K562 (cell line): ENCODE measurements at regions not wholly inside any gene's neighbourhood (a gene's known extent, or its start where the extent isn't known, plus 50 kb on each side); places are given as distances from the start of the nearest gene placed in this dataset.

Experiments
- ATAC-seq: fragments of 200-7000 bp; cut with Tn5 transposase; 3 replicates; pipeline ENCODE4 v1.9.1; 2020; ENCODE audit warnings: moderate library complexity
- BruUV-seq: library from RNA; stranded (reverse); fragments of 400-500 nt; replicated peaks from 2 replicates; lab custom pipeline; 2021; lab: Mats Ljungman, UMichigan
- CTCF ChIA-PET: fragments of 300-600 bp; formaldehyde crosslinking; extraction: SDS; loops from one replicate; lab custom pipeline; 2021; ENCODE audit warnings: low intra/inter-chr PET ratio; lab: Yijun Ruan, JAX
- POLR2A ChIA-PET: fragments of 300-600, 350-650 bp; sonication (Branson Sonifier 250); formaldehyde crosslinking; extraction: SDS; loops from one replicate; lab custom pipeline; 2021; ENCODE audit warnings: antibody characterized with exemption, inconsistent platforms; lab: Yijun Ruan, JAX
- DNase-seq, 4 experiments: peaks; one replicate each; pipeline versions ENCODE4 v3.0.0 to v3.0.0-alpha.2; 2011 to 2018; ENCODE audit warnings: low spot score in 3 of 4, mixed read lengths in 3 of 4; ENCODE audit errors: extremely low read depth in 1 of 4
- FAIRE-seq: peaks from 2 replicates; lab custom pipeline; 2011; peaks lifted over from hg19 to GRCh38; lab: Jason Lieb, UNC
- H2AFZ ChIP-seq: 2 replicates; pipeline ENCODE4 v1.6.0; 2011; ENCODE audit warnings: low read depth, low read length, control low read depth, inconsistent platforms
- H3K27ac ChIP-seq: fragments of 200-600 bp; 3 replicates; pipeline ENCODE4 v1.8.0; 2011; ENCODE audit warnings: low read depth, mild to moderate bottlenecking, control low read depth, inconsistent platforms, low read length, moderate library complexity, mixed read lengths; ENCODE audit errors: extremely low read depth
- H3K27me3 ChIP-seq, 2 experiments: fragments of 300-600 bp in 1 of 2; 2 replicates in 1 of 2; 3 replicates in 1 of 2; pipeline versions ENCODE4 v1.6.0 to v1.8.0; 2011; ENCODE audit warnings: inconsistent platforms in 2 of 2, low read length in 2 of 2, mild to moderate bottlenecking in 1 of 2, mixed read lengths in 1 of 2, moderate library complexity in 1 of 2; ENCODE audit not compliant: control insufficient read depth in 2 of 2, insufficient read depth in 2 of 2
- H3K36me3 ChIP-seq: fragments of 300-600 bp; 3 replicates; pipeline ENCODE4 v1.8.0; 2011; ENCODE audit warnings: mild to moderate bottlenecking, low read length, inconsistent platforms; ENCODE audit not compliant: control insufficient read depth, insufficient read depth
- H3K4me1 ChIP-seq, 2 experiments: fragments of 200-600 bp in 1 of 2; replicated peaks in 1 of 2; 2 replicates in 1 of 2; 3 replicates in 1 of 2; pipeline versions ENCODE4 v1.5.1 to v1.8.0; 2011; ENCODE audit warnings: inconsistent platforms in 2 of 2, low read length in 2 of 2, mild to moderate bottlenecking in 1 of 2, mixed read lengths in 1 of 2, moderate library complexity in 1 of 2; ENCODE audit not compliant: control insufficient read depth in 2 of 2, insufficient read depth in 2 of 2
- H3K4me2 ChIP-seq: 2 replicates; pipeline ENCODE4 v1.6.1; 2011; ENCODE audit warnings: low read length, control low read depth, inconsistent platforms, mixed read lengths; ENCODE audit not compliant: insufficient read depth
- H3K4me3 ChIP-seq: fragments of 200-600 bp; sonication (generic), shearing (Covaris generic); 2 replicates; pipeline ENCODE4 v1.5.1; 2016; ENCODE audit warnings: control low read depth, inconsistent platforms
- H3K79me2 ChIP-seq: fragments of 200-600 bp; 3 replicates; pipeline ENCODE4 v1.8.0; 2011; ENCODE audit warnings: low read length, inconsistent platforms; ENCODE audit not compliant: control insufficient read depth, insufficient read depth
- H3K9ac ChIP-seq, 2 experiments: 2 replicates each; pipeline versions ENCODE4 v1.6.0 to v1.6.1; 2011; ENCODE audit warnings: low read depth in 2 of 2, low read length in 2 of 2, control low read depth in 1 of 2, inconsistent platforms in 1 of 2, mild to moderate bottlenecking in 1 of 2, mixed read lengths in 1 of 2; ENCODE audit not compliant: insufficient read depth in 1 of 2
- H3K9me1 ChIP-seq: one replicate; pipeline ENCODE4 v1.6.0; 2011; ENCODE audit warnings: inconsistent platforms, mild to moderate bottlenecking, low read length, moderate library complexity; ENCODE audit not compliant: control insufficient read depth, insufficient read depth
- H3K9me3 ChIP-seq: replicated peaks from 2 replicates; pipeline ENCODE4 v1.5.1; 2011; ENCODE audit warnings: low read depth, low read length, inconsistent platforms; ENCODE audit not compliant: control insufficient read depth, insufficient read depth
- H4K20me1 ChIP-seq: replicated peaks from 2 replicates; pipeline ENCODE4 v1.6.1; 2011; ENCODE audit warnings: low read length, inconsistent platforms, mixed read lengths; ENCODE audit not compliant: control insufficient read depth, insufficient read depth
- C11orf30 ChIP-seq: fragments of 450-650 bp; IDR thresholded peaks from 2 replicates; pipeline ENCODE4 v1.6.1; 2016; ENCODE audit warnings: low read depth, mild to moderate bottlenecking
- CTBP1 ChIP-seq: fragments of 450-650 bp; IDR thresholded peaks from 2 replicates; pipeline ENCODE4 v1.6.1; 2016; ENCODE audit warnings: borderline replicate concordance
- KAT2B ChIP-seq: IDR thresholded peaks from one replicate; pipeline ENCODE4 v1.6.1; 2012; ENCODE audit warnings: low read depth, mild to moderate bottlenecking, control low read depth, inconsistent platforms, low read length, moderate library complexity
- MYNN ChIP-seq, 2 experiments: sonication (generic); formaldehyde crosslinking in 1 of 2; IDR thresholded peaks; 2 replicates each; pipeline versions ENCODE4 v1.5.0 to v1.6.1; 2016 to 2020; ENCODE audit warnings: antibody characterized with exemption in 1 of 2, missing genetic modification reagents in 1 of 2
- NCOA6 ChIP-seq: fragments of 450-650 bp; IDR thresholded peaks from 2 replicates; pipeline ENCODE4 v1.6.1; 2017; ENCODE audit warnings: mild to moderate bottlenecking
- PHF8 ChIP-seq: fragments of 200-600 bp; sonication (generic); IDR thresholded peaks from 2 replicates; pipeline ENCODE4 v1.6.1; 2012; ENCODE audit warnings: mixed run types, mild to moderate bottlenecking, inconsistent platforms, low read length, moderate library complexity, borderline replicate concordance
- ZNF707 ChIP-seq: fragments of 250-450 bp; sonication (Bioruptor Pico); conservative IDR thresholded peaks from 2 replicates; pipeline ENCODE4 v1.8.0; 2022; ENCODE audit warnings: inconsistent platforms, mild to moderate bottlenecking, moderate library complexity
- in situ Hi-C: fragments of 300-500 bp; cut with MboI; formaldehyde crosslinking; loops from 4 replicates; pipeline ENCODE4 v1.15.0; 2018; ENCODE audit warnings: inconsistent platforms, mixed read lengths
- intact Hi-C: fragments of 100-400 bp; cut with micrococcal nuclease; formaldehyde crosslinking; loops from 2 replicates; pipeline ENCODE4 v1.14.2; 2022
- TF ChIP-seq, protein P1 (sequence below): fragments of 200-800 bp; sonication (Bioruptor generic); IDR thresholded peaks from 2 replicates; pipeline ENCODE4 v1.6.1; 2016; ENCODE audit warnings: missing genetic modification characterization, missing compliant biosample characterization
- TF ChIP-seq, protein P2 (sequence below): fragments of 450-650 bp; formaldehyde crosslinking; IDR thresholded peaks from 2 replicates; pipeline ENCODE4 v1.4.0; 2020; ENCODE audit warnings: mild to moderate bottlenecking, moderate library complexity

DNA sequence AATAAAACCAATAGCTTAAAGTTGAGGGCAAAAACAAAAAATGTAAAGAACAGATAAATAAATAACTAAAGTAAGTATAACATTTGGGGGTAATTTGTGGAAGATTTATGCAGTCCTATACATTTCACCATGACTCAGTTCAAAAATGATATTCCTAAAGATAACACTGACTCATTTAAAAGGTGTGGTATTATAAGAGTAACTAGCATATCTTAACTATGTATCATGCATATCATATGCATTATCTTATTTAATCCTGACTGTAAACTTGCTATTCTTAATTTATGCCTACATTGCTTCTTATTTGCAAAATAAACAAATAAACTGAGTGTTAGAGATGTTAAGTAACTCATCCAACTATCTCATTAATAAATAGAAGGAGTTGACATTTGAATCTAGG, 726.5 kb upstream of the PKDCC start:
- H3K27ac ChIP-seq, result no peak overlapping the region
- POLR2A ChIA-PET, result no interaction called here
- H3K27me3 ChIP-seq, result no peaks in the 10 kb centered on the region
- no peak for FAIRE-seq
- TF ChIP-seq MYNN (IDR thresholded peaks at IDR 0.05) (no peak), MYNN (CRISPR knock-in tag; IDR thresholded peaks at IDR 0.05) (no peak), NCOA6 (no peak), KAT2B (no peak), C11orf30 (no peak), PHF8 (no peak), ZNF707 (CRISPR knock-in tag) (no peak), CTBP1 (no peak)
- TF ChIP-seq, protein P1, sequence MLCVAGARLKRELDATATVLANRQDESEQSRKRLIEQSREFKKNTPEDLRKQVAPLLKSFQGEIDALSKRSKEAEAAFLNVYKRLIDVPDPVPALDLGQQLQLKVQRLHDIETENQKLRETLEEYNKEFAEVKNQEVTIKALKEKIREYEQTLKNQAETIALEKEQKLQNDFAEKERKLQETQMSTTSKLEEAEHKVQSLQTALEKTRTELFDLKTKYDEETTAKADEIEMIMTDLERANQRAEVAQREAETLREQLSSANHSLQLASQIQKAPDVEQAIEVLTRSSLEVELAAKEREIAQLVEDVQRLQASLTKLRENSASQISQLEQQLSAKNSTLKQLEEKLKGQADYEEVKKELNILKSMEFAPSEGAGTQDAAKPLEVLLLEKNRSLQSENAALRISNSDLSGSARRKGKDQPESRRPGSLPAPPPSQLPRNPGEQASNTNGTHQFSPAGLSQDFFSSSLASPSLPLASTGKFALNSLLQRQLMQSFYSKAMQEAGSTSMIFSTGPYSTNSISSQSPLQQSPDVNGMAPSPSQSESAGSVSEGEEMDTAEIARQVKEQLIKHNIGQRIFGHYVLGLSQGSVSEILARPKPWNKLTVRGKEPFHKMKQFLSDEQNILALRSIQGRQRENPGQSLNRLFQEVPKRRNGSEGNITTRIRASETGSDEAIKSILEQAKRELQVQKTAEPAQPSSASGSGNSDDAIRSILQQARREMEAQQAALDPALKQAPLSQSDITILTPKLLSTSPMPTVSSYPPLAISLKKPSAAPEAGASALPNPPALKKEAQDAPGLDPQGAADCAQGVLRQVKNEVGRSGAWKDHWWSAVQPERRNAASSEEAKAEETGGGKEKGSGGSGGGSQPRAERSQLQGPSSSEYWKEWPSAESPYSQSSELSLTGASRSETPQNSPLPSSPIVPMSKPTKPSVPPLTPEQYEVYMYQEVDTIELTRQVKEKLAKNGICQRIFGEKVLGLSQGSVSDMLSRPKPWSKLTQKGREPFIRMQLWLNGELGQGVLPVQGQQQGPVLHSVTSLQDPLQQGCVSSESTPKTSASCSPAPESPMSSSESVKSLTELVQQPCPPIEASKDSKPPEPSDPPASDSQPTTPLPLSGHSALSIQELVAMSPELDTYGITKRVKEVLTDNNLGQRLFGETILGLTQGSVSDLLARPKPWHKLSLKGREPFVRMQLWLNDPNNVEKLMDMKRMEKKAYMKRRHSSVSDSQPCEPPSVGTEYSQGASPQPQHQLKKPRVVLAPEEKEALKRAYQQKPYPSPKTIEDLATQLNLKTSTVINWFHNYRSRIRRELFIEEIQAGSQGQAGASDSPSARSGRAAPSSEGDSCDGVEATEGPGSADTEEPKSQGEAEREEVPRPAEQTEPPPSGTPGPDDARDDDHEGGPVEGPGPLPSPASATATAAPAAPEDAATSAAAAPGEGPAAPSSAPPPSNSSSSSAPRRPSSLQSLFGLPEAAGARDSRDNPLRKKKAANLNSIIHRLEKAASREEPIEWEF (CRISPR knock-in tag), result no peak
- TF ChIP-seq, protein P2, sequence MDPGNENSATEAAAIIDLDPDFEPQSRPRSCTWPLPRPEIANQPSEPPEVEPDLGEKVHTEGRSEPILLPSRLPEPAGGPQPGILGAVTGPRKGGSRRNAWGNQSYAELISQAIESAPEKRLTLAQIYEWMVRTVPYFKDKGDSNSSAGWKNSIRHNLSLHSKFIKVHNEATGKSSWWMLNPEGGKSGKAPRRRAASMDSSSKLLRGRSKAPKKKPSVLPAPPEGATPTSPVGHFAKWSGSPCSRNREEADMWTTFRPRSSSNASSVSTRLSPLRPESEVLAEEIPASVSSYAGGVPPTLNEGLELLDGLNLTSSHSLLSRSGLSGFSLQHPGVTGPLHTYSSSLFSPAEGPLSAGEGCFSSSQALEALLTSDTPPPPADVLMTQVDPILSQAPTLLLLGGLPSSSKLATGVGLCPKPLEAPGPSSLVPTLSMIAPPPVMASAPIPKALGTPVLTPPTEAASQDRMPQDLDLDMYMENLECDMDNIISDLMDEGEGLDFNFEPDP (CRISPR knock-in tag), result no peak
- TF ChIP-seq, all 486 proteins: peak for 0
- CTCF ChIA-PET, result no interaction called here
- no TSS peak for BruUV-seq
- Histone ChIP-seq H3K36me3 (no peaks in the 10 kb centered on the region), H3K4me3 (no peak overlapping the region), H3K9me3 (no peaks in the 10 kb centered on the region), H2AFZ (no peak overlapping the region), H3K9ac (no peak overlapping the region), H3K79me2 (no peaks in the 10 kb centered on the region), H3K9me1 (no peaks in the 10 kb centered on the region), H4K20me1 (no peaks in the 10 kb centered on the region), H3K4me1 (no peaks in the 10 kb centered on the region), H3K4me2 (no peak overlapping the region)
- in situ Hi-C loops (no loop called here), intact Hi-C loops (no loop called here)
- no peak for DNase-seq
- no peak for ATAC-seq
